ENCODE measurements at regions not wholly inside any gene's neighbourhood (a gene's known extent, or its start where the extent isn't known, plus 50 kb on each side); places are given as distances from the start of the nearest gene placed in this dataset.
"Not testable (repeated sequence)": the region's sequence is repeated elsewhere in the genome, so short reads cannot be mapped to it uniquely, and the experiment has no call there.

DNA sequence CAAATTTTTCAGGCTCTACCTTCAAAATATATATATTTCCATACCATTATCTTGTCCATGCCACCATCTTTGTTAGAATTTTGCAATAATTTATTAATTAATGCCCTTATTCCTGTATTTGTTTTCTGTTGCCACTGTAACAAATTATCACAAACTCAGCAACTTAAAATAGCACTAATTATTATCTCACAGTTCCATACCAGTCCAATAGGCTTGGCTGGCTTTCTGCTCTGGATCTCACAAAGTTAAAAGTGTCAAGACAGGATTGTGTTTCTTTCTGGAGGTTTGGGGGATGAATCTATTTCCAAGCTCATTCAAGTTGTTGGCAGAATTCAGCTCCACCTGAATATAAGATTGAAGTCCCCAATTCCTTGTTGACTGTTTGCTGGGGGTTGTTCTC is 58.6 kb upstream of the SLC38A4 start:
- no peak for DNase-seq

DNA sequence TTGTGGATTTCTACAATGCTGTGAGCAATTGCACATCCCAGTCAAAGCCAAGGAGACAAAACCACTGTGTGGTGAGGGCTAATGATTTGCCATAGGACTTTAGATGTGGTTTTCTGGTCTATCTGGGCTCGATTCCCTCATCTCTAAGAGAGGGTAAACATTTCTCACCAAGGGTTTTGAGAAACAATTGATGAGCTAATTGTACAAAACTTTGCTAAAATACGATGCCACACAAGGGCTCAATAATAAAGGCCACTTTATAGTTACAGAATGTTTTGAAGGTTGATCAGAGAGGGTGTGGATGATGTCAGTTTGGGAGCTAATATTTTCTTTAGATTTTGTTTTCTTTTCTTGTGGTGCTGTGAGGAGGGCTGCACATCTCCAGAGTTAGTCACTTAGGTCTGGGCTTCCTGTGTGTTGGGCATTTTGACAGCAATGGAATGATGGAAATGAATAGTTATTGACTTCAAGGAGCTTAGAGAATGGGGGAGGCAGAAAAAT is 60.8 kb upstream of the SLC38A4 start:
- DNase-seq: no peak

- no peak for DNase-seq
Observed at GRCh38 chr12:46887870-46888269, 62.1 kb upstream of the SLC38A4 start.

DNA sequence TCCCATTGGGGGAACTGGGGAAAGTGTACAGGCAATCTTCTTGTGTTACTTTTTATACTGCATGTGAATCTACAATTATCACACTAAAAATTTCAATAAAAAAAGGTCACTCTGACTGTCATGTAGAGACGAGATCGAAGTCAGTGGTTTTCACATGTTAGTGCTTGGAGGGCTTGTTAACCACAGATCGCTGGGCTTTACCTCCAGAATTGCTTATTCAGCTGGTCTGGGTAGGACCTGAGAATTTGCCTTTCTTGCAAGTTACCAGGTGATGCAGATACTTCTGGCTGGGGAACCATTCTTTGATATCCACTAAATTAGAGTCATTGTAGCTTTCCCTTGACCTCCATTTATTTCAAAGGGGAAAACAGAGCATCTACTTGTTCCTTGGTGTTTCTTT is 62.8 kb upstream of the SLC38A4 start:
- no peak for DNase-seq

- DNase-seq: no peak
Observed at GRCh38 chr12:46891306-46891705, 65.5 kb upstream of the SLC38A4 start.

- no peak for DNase-seq
Observed at GRCh38 chr12:46892034-46892705, 66.4 kb upstream of the SLC38A4 start.

DNA sequence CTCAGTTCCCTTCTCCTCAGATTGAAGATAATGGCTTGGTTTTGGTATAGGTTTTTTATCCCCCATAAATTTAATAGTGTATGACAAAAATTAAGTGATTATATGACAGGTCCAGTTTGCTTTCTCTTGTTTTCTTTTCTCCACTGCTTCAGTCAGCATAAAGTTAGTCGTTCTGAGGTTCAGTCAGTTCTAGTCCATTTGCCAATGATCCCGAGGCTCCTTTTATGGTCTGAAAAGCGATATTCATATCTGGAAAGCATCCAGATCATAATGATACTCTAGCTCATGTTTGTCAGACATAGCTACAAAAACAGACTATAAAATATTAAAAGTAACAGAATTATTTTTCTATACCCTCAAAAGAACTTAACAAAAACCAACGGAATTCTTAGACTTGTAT is 67.1 kb upstream of the SLC38A4 start:
- no peak for DNase-seq

GRCh38 chr12:46893434-46893833 is 67.6 kb upstream of the SLC38A4 start:
- no peak for DNase-seq

DNA sequence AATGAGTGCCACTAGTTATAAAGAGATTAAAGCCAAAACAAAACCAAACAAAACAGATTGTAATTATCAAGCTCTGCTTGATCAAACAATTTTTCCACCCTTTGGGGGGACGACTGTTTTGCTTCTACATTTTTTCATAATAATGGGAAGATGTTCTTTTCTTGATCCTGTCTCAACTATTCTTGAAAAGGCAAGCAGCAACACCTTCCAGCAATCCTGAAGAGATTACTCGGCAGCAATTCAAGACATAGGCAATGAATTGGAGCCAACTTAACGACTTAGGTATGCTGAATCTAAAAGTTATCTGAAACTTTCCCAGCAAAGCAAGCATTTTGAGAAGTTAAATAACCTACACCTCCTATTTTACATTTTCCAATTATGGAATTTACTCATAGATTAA is 69.9 kb upstream of the SLC38A4 start:
- no peak for DNase-seq

GRCh38 chr12:46896680-46897079 is 70.9 kb upstream of the SLC38A4 start:
- no peak for DNase-seq

- DNase-seq: no peak
Observed at GRCh38 chr12:46898152-46898931, 72.5 kb upstream of the SLC38A4 start.

DNA sequence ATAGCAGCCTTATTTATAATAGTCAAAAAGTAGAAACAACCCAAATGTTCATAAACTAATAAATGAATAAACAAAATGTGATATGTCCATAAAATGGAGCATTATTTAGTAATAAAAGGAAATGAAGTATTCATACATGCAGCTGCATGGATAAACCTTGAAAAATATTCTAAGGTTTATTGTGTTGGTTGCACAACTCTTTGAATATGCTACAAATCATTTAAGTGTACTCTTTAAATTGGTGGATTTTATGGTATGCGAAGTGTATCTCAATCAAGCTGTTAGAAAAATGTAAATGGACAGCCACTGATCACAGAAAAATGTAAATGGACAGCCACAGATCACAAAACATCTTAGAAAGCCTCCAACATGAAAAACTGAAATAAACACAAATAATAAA is 73.2 kb upstream of the SLC38A4 start:
- DNase-seq: no peak

DNA sequence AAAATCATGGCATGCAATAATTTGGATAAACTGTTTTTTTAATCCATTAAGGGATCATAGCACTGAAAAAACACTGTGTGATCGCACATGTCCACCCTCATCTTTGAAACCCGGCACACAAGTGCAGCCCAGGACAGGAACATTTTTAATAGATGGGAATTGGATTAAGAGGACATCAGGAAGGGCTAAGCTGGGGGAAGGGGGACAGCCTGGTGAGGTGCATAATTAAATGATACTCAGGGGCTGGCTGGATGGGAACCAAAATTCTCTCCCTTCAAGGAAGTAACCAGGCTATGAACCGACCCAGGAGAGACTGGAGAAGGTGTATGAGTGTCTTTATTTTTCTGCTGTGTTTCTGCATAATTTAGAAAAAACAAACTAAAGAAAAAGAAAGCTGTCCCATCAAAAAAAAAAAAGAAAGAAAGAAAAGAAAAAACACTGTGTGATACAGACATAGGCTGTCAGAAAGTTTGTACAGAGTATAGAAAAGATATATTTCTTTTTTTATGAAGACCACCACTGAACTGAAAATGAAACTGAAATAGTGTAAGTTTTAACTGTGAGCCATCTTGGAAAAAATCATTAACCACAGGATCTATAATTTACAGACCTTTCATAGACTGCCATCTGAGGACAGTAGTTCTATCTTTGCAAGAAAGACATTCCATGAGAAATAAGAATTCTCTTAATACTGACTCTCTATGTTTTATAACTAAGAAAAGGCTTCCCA is 75.1 kb upstream of the SLC38A4 start:
- DNase-seq: no peak

DNA sequence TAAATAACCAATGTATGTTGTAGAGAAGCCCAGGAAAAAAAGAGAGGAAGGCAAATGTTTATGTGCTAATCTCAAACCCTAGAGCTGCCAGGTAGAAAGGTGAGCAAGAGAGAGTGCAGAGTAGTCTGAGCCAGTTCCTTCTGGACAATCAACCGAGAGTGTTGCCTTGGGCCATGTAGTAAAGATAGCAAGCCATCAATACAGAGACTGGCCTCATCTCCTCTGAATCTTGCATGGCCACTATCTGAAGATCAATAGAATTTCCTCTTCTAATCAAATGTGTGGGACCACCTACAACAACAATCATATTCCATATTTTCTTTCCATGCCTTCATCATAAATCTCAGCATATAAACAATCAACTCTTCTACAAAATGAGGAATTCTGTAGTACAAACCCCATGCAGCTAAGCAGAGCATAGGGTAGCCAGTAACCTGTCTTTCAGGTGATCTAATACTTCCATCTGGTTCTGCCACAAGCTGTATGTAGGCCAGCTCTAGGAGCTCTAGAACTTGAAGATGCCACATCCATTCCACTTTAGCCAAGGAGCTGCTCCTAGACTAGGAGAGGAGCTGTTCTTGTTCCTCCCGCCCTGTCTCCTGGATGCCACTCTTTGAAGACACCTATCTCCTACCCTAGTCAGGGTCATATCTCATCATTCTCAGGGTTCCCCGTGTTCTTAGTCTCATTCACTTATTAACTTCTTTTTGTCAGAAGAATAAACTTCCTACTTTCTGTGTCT is 75.8 kb upstream of the SLC38A4 start:
- DNase-seq: no peak

DNA sequence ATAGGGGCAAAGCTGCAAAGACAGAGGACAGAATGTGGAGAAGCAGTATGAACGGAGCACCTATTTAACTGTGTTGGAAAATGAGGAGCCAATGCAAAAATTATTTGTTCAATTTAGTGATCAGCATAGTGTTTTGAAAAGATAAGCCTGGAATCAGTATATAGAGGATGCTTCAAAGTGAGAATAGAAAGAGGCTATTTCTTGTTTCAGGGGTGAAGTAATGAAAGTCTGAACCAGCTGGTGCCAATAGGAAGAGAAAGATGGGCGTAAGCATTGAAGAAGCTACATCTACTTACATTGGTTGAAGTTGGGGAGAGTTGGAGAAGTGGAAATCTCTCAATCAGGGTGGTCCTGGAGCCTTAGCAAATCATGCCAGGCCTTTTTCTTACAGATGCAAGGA is 77.3 kb upstream of the SLC38A4 start:
- no peak for DNase-seq

DNA sequence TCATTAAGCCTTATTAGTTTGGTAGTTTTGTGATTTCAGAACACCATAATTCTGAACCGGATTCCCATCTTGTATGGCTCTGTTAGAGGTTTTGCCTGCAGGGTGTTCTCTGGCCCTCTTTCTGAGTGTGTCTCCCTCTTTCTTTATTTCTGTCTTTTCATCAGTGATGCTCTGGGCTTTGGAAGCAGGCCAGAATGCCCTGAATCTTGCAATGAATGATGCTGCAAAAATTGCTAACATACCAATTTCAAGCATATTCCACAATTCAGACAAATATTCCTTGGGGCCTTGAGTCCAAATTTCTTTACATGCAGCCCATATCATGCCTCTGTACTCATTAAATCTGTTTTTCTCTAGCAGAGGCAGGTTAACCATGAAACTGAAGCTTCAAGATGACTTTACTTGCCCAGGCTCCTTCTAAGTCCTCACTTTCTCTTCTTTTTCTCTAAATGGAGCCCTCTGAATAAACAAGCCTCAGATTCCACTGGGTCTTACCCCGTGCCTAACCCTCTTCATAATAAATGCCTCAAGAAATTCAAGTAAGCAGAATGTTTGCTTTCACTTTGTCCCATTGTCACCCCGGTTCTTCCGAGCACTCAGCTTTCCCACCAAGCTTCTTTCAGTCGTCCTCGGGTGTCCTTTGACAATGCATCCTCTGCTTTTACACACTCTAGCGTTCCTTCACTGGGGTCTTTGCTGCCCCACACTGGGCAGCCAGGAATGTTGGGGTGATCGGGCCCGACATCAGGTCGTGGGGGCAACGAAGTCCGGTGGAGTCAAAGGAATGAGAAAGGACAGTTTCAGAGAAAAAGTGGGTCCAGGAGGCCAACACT is 78.8 kb upstream of the SLC38A4 start:
- DNase-seq: no peak

DNA sequence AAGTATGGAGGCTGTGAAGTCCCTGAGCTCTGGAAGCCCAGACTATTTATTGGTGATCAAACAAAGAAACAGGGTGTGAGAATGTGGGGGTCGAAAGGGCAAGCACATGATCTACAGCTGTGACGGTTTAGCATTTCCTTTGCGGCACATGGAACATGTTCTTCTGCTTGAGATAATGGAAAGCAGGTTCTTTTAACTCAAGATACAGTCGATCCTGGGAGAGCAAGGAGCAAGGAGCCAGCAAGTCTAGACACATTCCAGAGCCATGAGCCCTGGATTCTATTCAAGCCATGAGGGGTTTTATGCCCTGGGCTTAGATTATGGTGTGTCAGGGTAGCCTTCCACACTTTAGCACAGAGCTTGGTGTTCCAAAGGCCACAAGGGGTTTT is 79.4 kb upstream of the SLC38A4 start:
- DNase-seq: not testable (repeated sequence)

DNA sequence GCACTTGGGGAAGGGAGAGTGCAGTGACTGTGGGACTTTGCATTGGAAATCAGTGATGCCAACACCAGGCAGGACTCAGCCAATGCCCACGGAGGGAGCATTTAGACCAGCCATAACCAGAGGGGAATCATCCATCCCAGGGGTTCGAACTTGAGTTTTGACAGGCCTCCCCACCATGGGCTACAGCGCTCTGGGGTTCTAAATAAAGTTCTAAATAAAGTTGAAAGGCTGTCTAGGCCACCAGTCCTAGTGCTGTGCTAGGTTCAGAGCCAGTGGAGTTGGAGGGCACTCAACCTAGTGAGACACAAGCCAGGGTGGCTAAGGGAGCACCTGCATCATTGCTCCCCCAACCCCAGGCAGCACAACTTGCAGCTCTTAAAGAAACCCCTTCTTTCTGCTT is 82.0 kb upstream of the SLC38A4 start:
- DNase-seq: no peak

GRCh38 chr12:46908236-46908935 is 82.6 kb upstream of the SLC38A4 start:
- DNase-seq: no peak

DNA sequence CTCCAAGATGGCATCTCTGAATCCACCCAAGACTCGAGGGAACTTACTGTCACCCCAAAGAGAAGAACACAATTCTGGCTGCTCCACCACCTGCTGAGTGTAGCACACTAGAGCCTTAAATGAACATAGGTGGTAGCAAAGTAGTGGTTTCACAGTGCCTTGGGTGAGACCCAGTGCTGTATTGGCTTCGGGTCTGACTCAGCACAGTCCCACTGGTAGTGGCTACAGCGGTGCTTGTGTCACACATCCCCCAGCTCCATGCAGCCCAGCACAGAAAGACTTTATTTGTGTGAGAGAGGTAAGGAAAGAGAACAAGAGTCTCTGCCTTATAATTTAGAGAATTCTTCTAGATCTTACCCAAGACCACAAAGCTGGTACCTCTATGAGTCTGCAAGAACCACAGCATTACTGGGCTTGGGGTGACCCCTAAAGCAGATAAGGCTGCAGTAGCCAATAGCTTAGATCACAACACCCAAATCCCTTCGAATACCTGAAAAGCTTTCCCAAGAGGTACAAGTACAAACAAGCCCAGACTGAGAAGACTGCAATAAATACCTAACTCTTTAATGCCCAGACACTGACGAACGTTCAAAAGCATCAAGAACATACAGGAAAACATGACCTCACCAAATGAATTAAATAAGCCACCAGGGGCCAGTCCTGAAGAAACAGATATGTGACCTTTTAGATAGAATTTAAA is 83.3 kb upstream of the SLC38A4 start:
- no peak for DNase-seq

- no peak for DNase-seq
Observed at GRCh38 chr12:46910830-46911229, 85.0 kb upstream of the SLC38A4 start.

Measured in CD4-positive, alpha-beta T cell treated with Interleukin-4 for 4 hours (primary cell).